SU-DHL-6 (cell line): ENCODE measurements at regions not wholly inside any gene's neighbourhood (a gene's known extent, or its start where the extent isn't known, plus 50 kb on each side); places are given as distances from the start of the nearest gene placed in this dataset.

Experiments
- CTCF ChIP-seq: fragments of 200-600 bp; sonication (generic); IDR thresholded peaks from one replicate; pipeline ENCODE4 v1.5.1; 2017; ENCODE audit warnings: antibody characterized with exemption, mild to moderate bottlenecking, low read length, moderate library complexity; ENCODE audit not compliant: insufficient read depth, poor library complexity, severe bottlenecking
- EZH2phosphoT487 ChIP-seq: fragments of 200-600 bp; sonication (generic), shearing (Covaris generic); conservative IDR thresholded peaks from 2 replicates; pipeline ENCODE4 v1.6.1; 2018; ENCODE audit warnings: mild to moderate bottlenecking, antibody characterized with exemption, low read length, moderate library complexity, mixed read lengths

GRCh38 chr21:17727361-17727760 lies 91.8 kb downstream of the C21orf91 start:
- no peak for TF ChIP-seq CTCF
- no peak for TF ChIP-seq EZH2phosphoT487
